Gastrocnemius medialis (tissue), 4 donors: ENCODE measurements at regions not wholly inside any gene's neighbourhood (a gene's known extent, or its start where the extent isn't known, plus 50 kb on each side); places are given as distances from the start of the nearest gene placed in this dataset.

Source experiments
- POLR2A ChIP-seq, 2 donors: fragments of 450-650 bp; IDR thresholded peaks; one replicate each; pipeline ENCODE4 v1.6.1; 2017; ENCODE audit warnings: antibody characterized with exemption in 2 of 2, mild to moderate bottlenecking in 2 of 2, moderate library complexity in 2 of 2
- TF ChIP-seq, protein P1 (sequence below), 5 experiments: fragments of 450-650 bp in 3 of 5; fragments of 200-600 bp in 2 of 5; sonication (generic) in 2 of 5; IDR thresholded peaks in 4 of 5; conservative IDR thresholded peaks in 1 of 5; 1 replicate in 4 of 5; 2 replicates in 1 of 5; pipeline ENCODE4 v1.5.1; 2016 to 2019; ENCODE audit warnings: antibody characterized with exemption in 5 of 5, mild to moderate bottlenecking in 3 of 5, moderate library complexity in 3 of 5

- TF ChIP-seq, protein P1, sequence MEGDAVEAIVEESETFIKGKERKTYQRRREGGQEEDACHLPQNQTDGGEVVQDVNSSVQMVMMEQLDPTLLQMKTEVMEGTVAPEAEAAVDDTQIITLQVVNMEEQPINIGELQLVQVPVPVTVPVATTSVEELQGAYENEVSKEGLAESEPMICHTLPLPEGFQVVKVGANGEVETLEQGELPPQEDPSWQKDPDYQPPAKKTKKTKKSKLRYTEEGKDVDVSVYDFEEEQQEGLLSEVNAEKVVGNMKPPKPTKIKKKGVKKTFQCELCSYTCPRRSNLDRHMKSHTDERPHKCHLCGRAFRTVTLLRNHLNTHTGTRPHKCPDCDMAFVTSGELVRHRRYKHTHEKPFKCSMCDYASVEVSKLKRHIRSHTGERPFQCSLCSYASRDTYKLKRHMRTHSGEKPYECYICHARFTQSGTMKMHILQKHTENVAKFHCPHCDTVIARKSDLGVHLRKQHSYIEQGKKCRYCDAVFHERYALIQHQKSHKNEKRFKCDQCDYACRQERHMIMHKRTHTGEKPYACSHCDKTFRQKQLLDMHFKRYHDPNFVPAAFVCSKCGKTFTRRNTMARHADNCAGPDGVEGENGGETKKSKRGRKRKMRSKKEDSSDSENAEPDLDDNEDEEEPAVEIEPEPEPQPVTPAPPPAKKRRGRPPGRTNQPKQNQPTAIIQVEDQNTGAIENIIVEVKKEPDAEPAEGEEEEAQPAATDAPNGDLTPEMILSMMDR (IDR thresholded peaks at IDR 0.05 in 4 of 5, conservative IDR thresholded peaks at IDR 0.05 in 1 of 5): no peak
- no peak for TF ChIP-seq POLR2A (IDR thresholded peaks at IDR 0.05)
These were observed 85.5 kb downstream of the PALM2AKAP2 start for GRCh38 chr9:109865521-109865920.
